HG02870 (cell line): ENCODE measurements at regions not wholly inside any gene's neighbourhood (a gene's known extent, or its start where the extent isn't known, plus 50 kb on each side); places are given as distances from the start of the nearest gene placed in this dataset.
"Not testable (repeated sequence)": the region's sequence is repeated elsewhere in the genome, so short reads cannot be mapped to it uniquely, and the experiment has no call there.

Experiments
- ATAC-seq: cut with Tn5 transposase; IDR thresholded peaks from one replicate; pipeline ENCODE4 v1.9.1; 2021; ENCODE audit warnings: mild to moderate bottlenecking, moderate library complexity; ENCODE audit not compliant: unreplicated experiment

DNA sequence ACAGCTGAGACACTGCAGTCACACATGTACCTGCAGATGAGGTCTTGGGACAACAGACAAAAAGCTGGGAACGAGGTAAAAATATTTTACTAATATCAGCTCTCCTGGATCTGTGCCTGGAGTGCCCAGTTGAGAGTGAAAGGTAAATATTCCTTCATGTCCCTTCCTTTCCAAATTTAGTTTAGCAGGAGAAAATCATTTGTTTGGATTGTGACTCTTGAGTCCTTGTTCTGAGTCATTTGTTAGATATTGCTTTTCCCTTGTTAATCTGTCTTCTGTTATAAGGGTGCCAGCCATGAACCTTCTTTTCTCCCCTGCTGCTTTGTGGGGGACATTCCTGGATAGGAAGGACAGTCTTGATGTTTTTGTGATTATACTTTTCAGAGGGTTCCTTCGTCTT lies 329.2 kb downstream of the DSC3 start:
- ATAC-seq = no peak

GRCh38 chr18:30712383-30712782 lies 330.2 kb downstream of the DSC3 start:
- ATAC-seq = peak; percentile 98

- no peak for ATAC-seq
Measured at GRCh38 chr18:30709595-30709994, 332.9 kb downstream of the DSC3 start.

GRCh38 chr18:30705943-30706342 lies 336.6 kb downstream of the DSC3 start:
- no peak for ATAC-seq

DNA sequence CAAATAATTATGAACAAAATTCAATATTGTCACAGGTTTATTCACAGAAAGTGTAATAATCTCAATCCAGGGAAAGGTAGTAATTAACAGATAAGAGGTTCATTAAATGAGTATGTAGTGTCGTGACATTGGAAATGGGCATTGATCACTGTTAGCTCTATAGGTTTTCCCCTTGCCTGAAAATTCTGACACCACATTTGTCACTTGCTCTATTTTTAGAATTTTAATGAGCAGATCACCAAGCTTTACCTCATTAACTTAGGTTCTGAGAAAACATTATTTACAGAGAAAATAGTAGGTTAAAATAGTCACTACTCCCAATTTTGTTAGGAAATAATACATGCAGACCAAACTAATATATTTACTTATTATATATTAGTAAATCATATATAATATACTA lies 344.0 kb downstream of the DSC3 start:
- ATAC-seq = no peak

DNA sequence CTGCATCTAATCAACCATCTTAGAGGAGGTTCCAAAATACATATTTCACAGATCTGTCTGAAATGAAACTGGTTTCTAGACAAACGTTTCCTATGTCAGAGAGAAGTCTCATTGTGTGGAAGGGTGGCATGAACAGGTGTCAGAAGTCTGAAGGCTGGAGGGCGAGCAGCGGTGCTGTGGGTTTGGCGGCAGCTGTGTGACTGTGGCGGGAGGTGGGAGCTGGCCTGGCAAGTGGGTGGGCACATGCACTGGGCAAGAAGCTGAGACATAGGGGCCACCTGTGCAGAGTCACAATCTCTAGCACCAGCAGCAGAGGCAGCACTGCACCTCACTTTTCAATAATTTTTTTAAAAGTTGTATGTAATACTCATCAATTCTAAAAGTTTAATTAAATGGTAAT lies 346.3 kb downstream of the DSC3 start:
- ATAC-seq = no peak

DNA sequence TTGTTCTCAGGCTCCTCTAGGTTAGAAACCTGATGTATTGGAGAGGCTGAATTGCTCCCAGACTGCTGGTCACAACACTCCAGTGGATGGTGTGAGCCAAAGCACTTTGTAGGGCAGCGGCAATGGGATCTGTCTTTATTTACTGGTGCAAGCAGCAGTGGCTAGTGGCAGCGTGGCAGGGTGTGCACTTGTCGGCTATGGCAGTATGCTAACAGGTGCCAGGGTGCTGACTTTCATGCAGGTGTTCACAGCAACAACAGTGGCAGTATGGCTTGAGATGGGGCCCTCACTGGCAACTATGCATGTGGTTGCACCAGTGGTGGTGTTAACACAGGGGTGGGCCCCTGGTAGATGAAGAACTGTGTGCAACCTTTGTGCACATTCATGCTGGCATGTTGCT lies 347.8 kb downstream of the DSC3 start:
- ATAC-seq = no peak

DNA sequence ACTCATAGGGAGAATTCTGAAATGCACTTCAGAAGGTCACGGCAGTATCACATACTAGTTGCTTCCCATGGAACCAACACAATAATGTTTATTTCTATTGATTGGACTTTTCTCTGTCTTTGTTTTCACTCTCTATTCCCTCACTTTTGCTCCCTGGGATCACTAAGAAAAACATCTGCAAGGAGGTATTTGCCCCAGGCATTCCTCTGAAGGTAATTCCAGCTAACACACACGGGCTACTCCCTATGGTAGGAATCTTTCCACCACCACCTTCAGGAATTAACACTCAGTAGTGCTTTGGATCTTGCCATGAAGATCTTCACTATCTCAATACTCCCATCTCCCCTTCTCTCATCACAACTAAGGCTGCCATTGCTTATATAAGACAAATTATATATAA lies 353.3 kb downstream of the DSC3 start:
- no peak for ATAC-seq

- no peak for ATAC-seq
Measured at GRCh38 chr18:30687501-30687900, 355.0 kb downstream of the DSC3 start.

DNA sequence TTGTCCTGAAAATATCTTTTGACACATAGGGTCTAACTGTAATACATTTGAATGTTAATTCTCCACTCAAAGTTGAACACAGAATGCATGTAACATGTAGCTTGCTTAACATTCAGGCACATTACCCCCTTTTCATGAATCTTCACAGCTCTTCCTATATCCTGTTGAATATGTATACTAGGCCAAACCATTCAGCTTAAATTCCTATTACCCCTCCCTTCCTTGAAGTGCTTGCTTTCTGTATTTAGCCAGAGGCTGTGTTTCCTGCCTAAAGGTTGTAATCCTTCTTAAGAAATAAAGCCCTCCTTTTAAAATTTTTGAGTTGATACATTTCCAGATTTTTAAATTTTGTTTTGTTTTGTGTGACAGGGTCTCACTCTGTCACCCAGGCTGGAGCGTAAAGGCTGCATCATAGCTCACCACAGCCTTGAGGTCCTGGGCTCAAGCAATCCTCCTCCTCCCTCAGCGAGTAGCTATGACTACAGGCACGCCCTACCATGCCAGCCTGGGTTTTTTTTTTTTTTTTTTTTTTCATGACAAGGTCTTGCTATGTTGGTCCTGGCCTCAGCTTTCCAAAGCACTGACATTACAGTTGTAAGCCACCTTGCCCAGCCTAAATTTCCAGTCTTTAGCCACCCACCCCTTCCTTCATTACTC lies 357.6 kb downstream of the DSC3 start:
- no peak for ATAC-seq

DNA sequence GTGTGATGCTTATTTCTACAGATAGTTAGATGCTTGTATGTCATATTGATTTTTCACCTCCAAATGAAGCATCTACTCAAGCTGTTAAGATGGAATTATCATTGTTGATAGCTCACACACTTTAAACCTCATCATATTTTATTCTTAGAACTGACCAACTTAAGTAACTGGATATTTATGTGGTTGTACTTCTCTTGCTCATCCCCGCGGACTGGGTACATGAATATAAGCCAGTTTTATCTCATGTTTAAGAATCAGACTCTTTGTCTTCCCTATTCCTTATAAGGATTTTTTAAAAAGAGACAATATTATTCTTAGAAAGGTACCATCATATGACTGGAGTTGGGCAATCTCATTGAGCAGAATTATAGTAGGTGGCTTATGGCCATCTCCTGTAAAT lies 358.7 kb downstream of the DSC3 start:
- no peak for ATAC-seq

DNA sequence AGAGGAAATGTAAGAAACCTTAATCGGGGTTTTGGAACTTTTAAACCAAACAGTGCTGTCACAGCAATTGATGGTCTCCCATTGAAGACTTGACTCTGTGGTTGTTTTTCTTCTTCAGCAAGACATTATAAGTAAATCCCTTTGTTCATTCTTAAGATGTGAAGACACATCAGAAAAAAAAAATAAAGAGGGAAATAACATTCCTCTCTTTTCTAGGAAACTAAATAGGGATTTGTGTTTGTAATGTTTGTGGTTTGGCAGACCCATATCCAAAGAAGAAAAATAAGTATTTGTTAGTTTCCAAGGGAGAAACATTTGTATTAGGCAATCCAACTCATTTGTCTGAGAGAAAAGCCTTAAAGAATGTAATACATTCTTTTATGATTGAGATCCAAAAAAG lies 359.9 kb downstream of the DSC3 start:
- no peak for ATAC-seq

- no peak for ATAC-seq
Measured at GRCh38 chr18:30679285-30679930, 363.1 kb downstream of the DSC3 start.

GRCh38 chr18:30677813-30678212 lies 364.7 kb downstream of the DSC3 start:
- ATAC-seq = not testable (repeated sequence)

DNA sequence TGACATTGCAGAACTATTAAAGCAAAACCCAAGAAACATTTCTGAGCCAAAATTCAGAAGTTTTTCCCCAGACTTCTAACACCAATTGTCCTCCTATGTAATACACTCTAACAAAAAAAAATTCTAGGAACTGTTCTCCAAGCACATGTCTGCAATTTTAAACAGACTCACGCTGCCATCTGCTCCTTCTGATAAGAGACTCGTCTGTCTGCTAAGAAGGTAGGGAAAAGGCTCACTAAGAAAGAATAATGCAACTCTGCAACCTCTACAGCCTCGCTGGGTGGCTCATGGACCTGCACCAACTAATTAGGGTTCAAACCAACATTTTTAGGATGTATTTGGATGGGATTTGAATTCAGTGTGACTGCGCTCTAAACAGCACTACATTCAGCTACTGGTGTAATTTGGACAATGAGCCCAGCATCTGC lies 366.5 kb downstream of the DSC3 start:
- ATAC-seq = no peak

DNA sequence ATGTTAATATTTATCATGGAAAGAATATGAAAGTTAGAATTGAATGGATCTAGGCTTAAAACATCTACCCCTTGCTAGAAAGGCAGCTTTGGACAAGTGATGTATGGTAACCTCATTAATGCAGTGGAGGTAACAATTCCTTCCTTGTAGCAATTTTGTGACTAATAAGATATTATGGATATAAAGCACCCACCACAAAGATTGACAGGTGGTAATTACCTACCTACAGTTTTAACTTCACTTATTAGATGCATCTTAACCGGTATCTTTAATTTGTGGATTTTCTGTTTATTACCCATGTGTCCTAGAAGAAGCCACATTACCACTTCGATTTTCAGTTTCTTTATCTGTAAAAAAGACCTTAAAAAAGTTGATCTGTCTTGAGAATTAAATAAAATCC lies 367.0 kb downstream of the DSC3 start:
- ATAC-seq = no peak

GRCh38 chr18:30675072-30675471 lies 367.5 kb downstream of the DSC3 start:
- ATAC-seq = no peak

- no peak for ATAC-seq
Measured at GRCh38 chr18:30674596-30674995, 367.9 kb downstream of the DSC3 start.

DNA sequence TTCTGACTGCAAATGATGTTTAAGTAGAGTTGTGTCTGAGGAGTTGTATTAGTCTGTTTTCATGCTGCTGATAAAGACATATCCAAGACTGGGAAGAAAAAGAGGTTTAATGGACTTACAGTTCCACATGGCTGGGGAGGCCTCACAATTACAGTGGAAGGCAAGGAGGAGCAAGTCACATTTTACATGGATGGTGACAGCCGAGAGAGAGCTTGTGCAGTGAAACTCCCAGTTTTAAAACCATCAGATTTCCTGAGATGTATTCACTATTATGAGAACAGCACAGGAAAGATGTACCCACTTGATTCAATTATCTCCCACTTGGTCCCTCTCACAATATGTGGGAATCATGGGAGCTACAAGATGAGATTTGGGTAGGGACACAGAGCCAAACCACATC lies 370.1 kb downstream of the DSC3 start:
- not testable (repeated sequence) for ATAC-seq

- no peak for ATAC-seq
Measured at GRCh38 chr18:30658306-30658705, 384.2 kb downstream of the DSC3 start.

DNA sequence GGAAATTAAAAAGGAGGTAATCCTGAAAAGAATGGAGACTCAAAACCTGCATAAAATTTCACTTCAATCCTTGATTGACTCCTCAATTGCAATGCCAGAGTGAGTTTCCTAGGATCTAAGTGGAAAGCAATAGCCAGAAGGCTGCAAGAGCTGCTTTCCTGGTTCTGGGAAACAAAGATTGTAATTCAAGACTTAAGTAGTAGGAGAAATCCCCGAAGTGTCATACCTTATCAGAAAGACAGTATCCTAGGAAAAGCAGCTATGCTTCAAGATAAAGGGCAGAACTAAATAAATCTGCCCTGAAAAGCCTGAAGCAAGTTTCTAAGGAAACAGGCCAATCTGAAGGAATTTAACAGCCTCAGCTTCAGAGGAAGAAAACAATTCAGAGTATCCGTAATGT lies 390.2 kb downstream of the DSC3 start:
- ATAC-seq = no peak

- no peak for ATAC-seq
Measured at GRCh38 chr18:30650499-30650898, 392.0 kb downstream of the DSC3 start.

- no peak for ATAC-seq
Measured at GRCh38 chr18:30644158-30644557, 398.4 kb downstream of the DSC3 start.
